Mesenchymal stem cell (in vitro differentiated cells and primary cell): ENCODE measurements at regions not wholly inside any gene's neighbourhood (a gene's known extent, or its start where the extent isn't known, plus 50 kb on each side); places are given as distances from the start of the nearest gene placed in this dataset.

Experiments
- DNase-seq: peaks from one replicate; pipeline ENCODE4 v3.0.0-alpha.2; 2013
- H2AFZ ChIP-seq: one replicate; pipeline ENCODE4 v1.6.1; 2013; ENCODE audit warnings: low read depth, mild to moderate bottlenecking, control low read depth, inconsistent platforms, low read length, moderate library complexity
- H2AK5ac ChIP-seq: 2 replicates; pipeline ENCODE4 v1.6.1; 2013; ENCODE audit warnings: low read length, moderate library complexity, mild to moderate bottlenecking, inconsistent platforms; ENCODE audit not compliant: severe bottlenecking
- H2BK120ac ChIP-seq: one replicate; pipeline ENCODE4 v1.6.1; 2013; ENCODE audit warnings: low read depth, mild to moderate bottlenecking, inconsistent platforms, low read length, moderate library complexity
- H2BK12ac ChIP-seq, 2 experiments: one replicate each; pipeline ENCODE4 v1.6.1; 2013; ENCODE audit warnings: inconsistent platforms in 2 of 2, low read length in 2 of 2, mild to moderate bottlenecking in 2 of 2, moderate library complexity in 2 of 2, control low read depth in 1 of 2
- H2BK15ac ChIP-seq: one replicate; pipeline ENCODE4 v1.6.1; 2013; ENCODE audit warnings: mild to moderate bottlenecking, low read depth, inconsistent platforms; ENCODE audit not compliant: poor library complexity, severe bottlenecking
- H2BK5ac ChIP-seq: 2 replicates; pipeline ENCODE4 v1.6.1; 2013; ENCODE audit warnings: low read depth, mild to moderate bottlenecking, low read length, control low read depth, inconsistent platforms; ENCODE audit not compliant: poor library complexity, severe bottlenecking
- H3K14ac ChIP-seq, 2 experiments: one replicate each; pipeline ENCODE4 v1.6.1; 2013; ENCODE audit warnings: inconsistent platforms in 2 of 2, low read length in 2 of 2, control low read depth in 1 of 2, mild to moderate bottlenecking in 1 of 2, moderate library complexity in 1 of 2
- H3K18ac ChIP-seq, 2 experiments: one replicate each; pipeline ENCODE4 v1.6.1; 2013; ENCODE audit warnings: inconsistent platforms in 2 of 2, low read length in 2 of 2, control low read depth in 1 of 2, low read depth in 1 of 2, mild to moderate bottlenecking in 1 of 2
- H3K23ac ChIP-seq, 2 experiments: one replicate each; pipeline ENCODE4 v1.6.1; 2013; ENCODE audit warnings: inconsistent platforms in 2 of 2, low read length in 2 of 2, mild to moderate bottlenecking in 2 of 2, moderate library complexity in 2 of 2, control low read depth in 1 of 2
- H3K27ac ChIP-seq: 2 replicates; pipeline ENCODE4 v1.5.1; 2013; ENCODE audit warnings: mild to moderate bottlenecking, moderate library complexity, low read length, control low read depth, inconsistent platforms; ENCODE audit not compliant: poor library complexity, severe bottlenecking
- H3K27me3 ChIP-seq, 2 experiments: 2 replicates each; pipeline versions ENCODE4 v1.6.1 to v1.7.0; 2013; ENCODE audit warnings: low read length in 2 of 2, mild to moderate bottlenecking in 2 of 2, moderate library complexity in 2 of 2, control low read depth in 1 of 2, inconsistent platforms in 1 of 2; ENCODE audit not compliant: control insufficient read depth in 1 of 2, insufficient read depth in 1 of 2
- H3K36me3 ChIP-seq, 2 experiments: 2 replicates each; pipeline versions ENCODE4 v1.6.1 to v1.7.0; 2013; ENCODE audit warnings: low read length in 2 of 2, control low read depth in 1 of 2, inconsistent platforms in 1 of 2, low read depth in 1 of 2, mild to moderate bottlenecking in 1 of 2; ENCODE audit not compliant: insufficient read depth in 2 of 2, control insufficient read depth in 1 of 2
- H3K4ac ChIP-seq, 2 experiments: one replicate each; pipeline ENCODE4 v1.6.1; 2013; ENCODE audit warnings: inconsistent platforms in 2 of 2, low read length in 2 of 2, mild to moderate bottlenecking in 2 of 2, moderate library complexity in 2 of 2, control low read depth in 1 of 2, low read depth in 1 of 2
- H3K4me1 ChIP-seq: 2 replicates; pipeline ENCODE4 v1.6.1; 2013; ENCODE audit warnings: low read depth, low read length, control low read depth; ENCODE audit not compliant: control insufficient read depth, insufficient read depth
- H3K4me2 ChIP-seq: 2 replicates; pipeline ENCODE4 v1.6.1; 2013; ENCODE audit warnings: low read length, mild to moderate bottlenecking, inconsistent platforms; ENCODE audit not compliant: poor library complexity, severe bottlenecking
- H3K4me3 ChIP-seq, 2 experiments: 2 replicates each; pipeline versions ENCODE4 v1.5.1 to v1.7.0; 2013; ENCODE audit warnings: low read length in 2 of 2, mild to moderate bottlenecking in 2 of 2, control low read depth in 1 of 2, low read depth in 1 of 2; ENCODE audit not compliant: insufficient read depth in 1 of 2
- H3K79me1 ChIP-seq: replicated peaks from 2 replicates; pipeline ENCODE4 v1.6.1; 2013; ENCODE audit warnings: mild to moderate bottlenecking, control low read depth, low read length, inconsistent platforms; ENCODE audit not compliant: poor library complexity, severe bottlenecking
- H3K9ac ChIP-seq: 2 replicates; pipeline ENCODE4 v1.7.0; 2013; ENCODE audit warnings: mild to moderate bottlenecking, low read length, moderate library complexity
- H3K9me3 ChIP-seq: 2 replicates; pipeline ENCODE4 v1.7.0; 2013; ENCODE audit warnings: mild to moderate bottlenecking, low read length; ENCODE audit not compliant: control insufficient read depth
- H4K8ac ChIP-seq: one replicate; pipeline ENCODE4 v1.6.1; 2013; ENCODE audit warnings: inconsistent platforms, mild to moderate bottlenecking, low read length, moderate library complexity
- H4K91ac ChIP-seq: one replicate; pipeline ENCODE4 v1.6.1; 2013; ENCODE audit warnings: mild to moderate bottlenecking, low read length, inconsistent platforms
- WGBS: methylation state at CpG from one replicate; pipeline ENCODE4 v1.1.7; 2013; ENCODE audit warnings: mixed read lengths; 5-methylcytosine and 5-hydroxymethylcytosine counted together

DNA sequence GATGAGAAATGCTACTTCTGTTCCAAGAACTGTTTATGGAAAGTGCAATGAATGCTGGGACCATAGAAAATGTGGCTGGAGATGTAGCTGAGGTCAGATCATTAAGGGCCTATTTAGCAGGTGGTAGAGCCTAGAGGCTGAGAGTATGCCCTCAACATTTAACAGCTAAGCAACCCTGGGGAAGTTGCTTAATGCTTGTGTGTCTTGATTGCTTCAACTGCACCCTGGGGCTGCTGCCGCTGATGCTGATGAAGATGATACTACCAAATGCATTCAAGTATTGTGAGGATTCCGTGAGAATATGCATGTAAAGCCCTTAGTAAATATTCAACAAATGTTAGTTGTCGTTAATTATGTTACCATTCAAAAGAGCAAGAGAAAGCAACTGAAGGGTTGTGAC lies 273.2 kb downstream of the BCL11A start:
- Histone ChIP-seq H4K8ac (no peak overlapping the region), H2AFZ (no peak overlapping the region), H2AK5ac (no peak overlapping the region), H3K27ac (no peak overlapping the region), H3K4ac (no peak overlapping the region), H3K4me1 (no peaks in the 10 kb centered on the region), H3K79me1 (no peaks in the 10 kb centered on the region), H3K27me3 (no peaks in the 10 kb centered on the region), H3K36me3 (no peaks in the 10 kb centered on the region), H2BK15ac (no peak overlapping the region), H3K23ac (no peak overlapping the region), H4K91ac (no peak overlapping the region), H3K9me3 (peaks cover 12% of the 10 kb centered on the region), H2BK120ac (no peak overlapping the region), H3K4me2 (no peak overlapping the region), H3K4me3 (no peak overlapping the region), H2BK5ac (no peak overlapping the region), H3K18ac (no peak overlapping the region), H2BK12ac (no peak overlapping the region), H3K14ac (no peak overlapping the region), H3K9ac (no peak overlapping the region)
- 100% methylated on average over 2 of the region's 3 CpGs for WGBS
- DNase-seq = no peak

DNA sequence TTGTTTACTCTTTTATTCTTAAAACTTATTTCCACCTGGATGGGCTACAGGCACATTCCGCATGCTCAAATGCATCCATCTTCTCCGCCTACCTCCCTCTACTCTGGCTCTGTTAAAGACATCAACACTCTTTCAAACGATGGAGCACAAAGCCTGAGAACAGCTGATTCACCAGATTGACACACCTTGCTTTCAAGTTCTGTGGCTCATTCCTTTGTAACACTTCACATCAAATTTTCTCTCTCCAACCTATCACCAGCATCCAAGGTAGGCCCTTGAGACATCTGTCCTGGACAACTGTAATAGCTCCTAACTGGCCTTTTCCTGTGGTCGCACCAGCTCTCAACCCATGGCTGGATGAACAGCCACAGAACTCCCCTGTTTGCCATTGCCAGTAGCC lies 274.5 kb downstream of the BCL11A start:
- no peak overlapping the region for H3K4ac ChIP-seq
- H2AK5ac ChIP-seq = no peak overlapping the region
- H4K91ac ChIP-seq = no peak overlapping the region
- no peak overlapping the region for H3K4me2 ChIP-seq
- H3K27ac ChIP-seq = no peak overlapping the region
- H3K27me3 ChIP-seq = no peaks in the 10 kb centered on the region
- H2BK12ac ChIP-seq = no peak overlapping the region
- no peak overlapping the region for H2BK120ac ChIP-seq
- no peak overlapping the region for H3K4me3 ChIP-seq
- no peak overlapping the region for H3K23ac ChIP-seq
- H3K36me3 ChIP-seq = no peaks in the 10 kb centered on the region
- H3K4me1 ChIP-seq = no peaks in the 10 kb centered on the region
- H2BK5ac ChIP-seq = no peak overlapping the region
- 81% methylated on average over 4 of the region's 4 CpGs for WGBS
- peaks cover 23% of the 10 kb centered on the region for H3K9me3 ChIP-seq
- no peaks in the 10 kb centered on the region for H3K79me1 ChIP-seq
- no peak overlapping the region for H3K9ac ChIP-seq
- H3K18ac ChIP-seq = no peak overlapping the region
- DNase-seq = no peak
- H3K14ac ChIP-seq = no peak overlapping the region
- no peak overlapping the region for H2BK15ac ChIP-seq
- no peak overlapping the region for H4K8ac ChIP-seq
- no peak overlapping the region for H2AFZ ChIP-seq

- Histone ChIP-seq H3K27ac (no peak overlapping the region), H3K36me3 (no peaks in the 10 kb centered on the region), H2AFZ (no peak overlapping the region), H3K9ac (no peak overlapping the region), H4K91ac (no peak overlapping the region), H2BK120ac (no peak overlapping the region), H2BK15ac (no peak overlapping the region), H3K79me1 (no peaks in the 10 kb centered on the region), H3K23ac (no peak overlapping the region), H3K4me1 (no peaks in the 10 kb centered on the region), H3K14ac (no peak overlapping the region), H3K4ac (no peak overlapping the region), H2BK12ac (no peak overlapping the region), H4K8ac (no peak overlapping the region), H3K4me2 (no peak overlapping the region), H3K4me3 (no peak overlapping the region), H2BK5ac (no peak overlapping the region), H2AK5ac (no peak overlapping the region), H3K9me3 (peaks cover 23% of the 10 kb centered on the region), H3K18ac (no peak overlapping the region), H3K27me3 (no peaks in the 10 kb centered on the region)
- DNase-seq = no peak
- WGBS = 71% methylated on average over 3 of the region's 3 CpGs
Observed at GRCh38 chr2:60275958-60276357, 277.5 kb downstream of the BCL11A start.

DNA sequence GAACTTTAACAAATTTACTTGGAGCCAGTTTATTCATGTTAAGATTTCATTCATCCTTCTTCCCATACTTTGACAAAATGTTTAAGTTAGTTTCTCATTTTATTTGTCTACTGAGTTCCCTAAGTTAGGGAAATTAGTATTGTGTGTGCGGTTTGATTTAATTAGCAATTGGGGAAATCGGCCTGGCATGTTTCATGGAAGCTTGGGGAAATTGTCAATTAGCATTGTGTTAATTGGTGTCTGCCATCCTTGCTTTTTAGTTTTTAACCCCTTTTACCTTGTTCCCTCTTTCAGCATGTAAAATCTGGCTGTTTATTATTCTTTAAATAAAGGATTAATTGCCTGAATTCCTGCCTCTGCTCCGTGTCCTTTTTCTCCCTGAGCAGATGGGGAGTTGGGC lies 279.6 kb downstream of the BCL11A start:
- no peak overlapping the region for H4K8ac ChIP-seq
- H2BK12ac ChIP-seq = no peak overlapping the region
- H3K27ac ChIP-seq = no peak overlapping the region
- no peak overlapping the region for H3K18ac ChIP-seq
- no peak overlapping the region for H3K4me2 ChIP-seq
- H3K4me1 ChIP-seq = no peaks in the 10 kb centered on the region
- no peaks in the 10 kb centered on the region for H3K27me3 ChIP-seq
- no peak overlapping the region for H2AK5ac ChIP-seq
- H3K14ac ChIP-seq = no peak overlapping the region
- no peak overlapping the region for H3K4ac ChIP-seq
- no peak overlapping the region for H2BK5ac ChIP-seq
- DNase-seq = no peak
- H3K79me1 ChIP-seq = no peaks in the 10 kb centered on the region
- H2BK15ac ChIP-seq = no peak overlapping the region
- peaks cover 23% of the 10 kb centered on the region for H3K9me3 ChIP-seq
- no peaks in the 10 kb centered on the region for H3K36me3 ChIP-seq
- WGBS = 87% methylated on average over 3 of the region's 3 CpGs
- H2BK120ac ChIP-seq = no peak overlapping the region
- H3K9ac ChIP-seq = no peak overlapping the region
- H4K91ac ChIP-seq = no peak overlapping the region
- H3K4me3 ChIP-seq = no peak overlapping the region
- no peak overlapping the region for H3K23ac ChIP-seq
- no peak overlapping the region for H2AFZ ChIP-seq
